T-helper 1 cell treated with Interleukin-12 subunit alpha and Interleukin-12 subunit beta and Interleukin-4 antibody, amounts not matched to agents 30 ng/mL and 1 ng/mL, for 36 hours (primary cell): ENCODE measurements at regions not wholly inside any gene's neighbourhood (a gene's known extent, or its start where the extent isn't known, plus 50 kb on each side); places are given as distances from the start of the nearest gene placed in this dataset.
"Not testable (repeated sequence)": the region's sequence is repeated elsewhere in the genome, so short reads cannot be mapped to it uniquely, and the experiment has no call there.

ENCODE experiments used
- intact Hi-C: fragments of 100-400 bp; cut with micrococcal nuclease; formaldehyde crosslinking; loops from one replicate; pipeline ENCODE4 v1.15.1; 2024

DNA sequence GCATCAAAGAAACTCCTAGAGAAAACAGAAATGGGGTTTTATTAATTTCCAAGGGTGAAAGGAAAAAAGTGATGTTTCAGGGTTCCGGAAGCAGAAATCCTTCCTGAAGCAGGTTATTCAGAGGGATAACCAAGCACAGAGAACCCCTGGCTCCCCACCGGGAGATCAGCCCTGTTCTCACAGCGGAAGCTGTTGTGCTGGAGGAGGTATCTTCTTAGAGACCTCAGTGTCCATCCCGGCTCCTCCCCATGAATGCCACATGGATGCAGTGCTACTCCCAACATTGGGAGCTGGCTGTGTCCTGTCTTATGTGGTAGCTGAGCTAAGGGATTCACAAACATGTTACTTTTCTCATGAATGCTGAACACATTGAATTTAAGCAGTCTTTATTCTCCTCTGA lies 80.9 kb upstream of the IRX2 start:
- intact Hi-C loops = no loop called here

GRCh38 chr5:2829239-2829638 lies 77.8 kb upstream of the IRX2 start:
- intact Hi-C loops = no loop called here

DNA sequence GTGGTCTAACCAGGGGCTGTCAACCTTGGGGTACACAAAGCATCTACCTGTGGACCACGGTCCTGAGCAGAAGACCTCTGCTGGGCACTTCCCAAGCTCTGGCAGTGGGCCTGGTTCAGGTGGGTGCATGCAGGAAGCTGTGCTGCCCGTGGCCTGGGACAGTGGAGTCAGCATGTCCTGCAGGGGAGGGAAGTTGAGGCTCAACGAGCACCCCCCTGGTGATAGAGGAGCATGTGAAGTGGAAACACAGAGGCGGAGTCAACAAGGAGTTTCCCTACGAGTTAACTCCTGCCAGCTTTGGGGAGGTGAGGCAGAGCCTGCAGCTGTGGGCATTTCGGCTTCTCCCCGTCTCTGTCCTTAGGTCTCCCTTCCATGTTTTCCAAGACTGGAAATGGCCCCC lies 67.5 kb upstream of the IRX2 start:
- intact Hi-C loops = no loop called here

GRCh38 chr5:2817031-2817603 lies 65.6 kb upstream of the IRX2 start:
- intact Hi-C loops = no loop called here

- intact Hi-C loops = no loop called here
Observed at GRCh38 chr5:2813678-2814077, 62.2 kb upstream of the IRX2 start.

- intact Hi-C loops = no loop called here
Observed at GRCh38 chr5:2810644-2811043, 59.2 kb upstream of the IRX2 start.

DNA sequence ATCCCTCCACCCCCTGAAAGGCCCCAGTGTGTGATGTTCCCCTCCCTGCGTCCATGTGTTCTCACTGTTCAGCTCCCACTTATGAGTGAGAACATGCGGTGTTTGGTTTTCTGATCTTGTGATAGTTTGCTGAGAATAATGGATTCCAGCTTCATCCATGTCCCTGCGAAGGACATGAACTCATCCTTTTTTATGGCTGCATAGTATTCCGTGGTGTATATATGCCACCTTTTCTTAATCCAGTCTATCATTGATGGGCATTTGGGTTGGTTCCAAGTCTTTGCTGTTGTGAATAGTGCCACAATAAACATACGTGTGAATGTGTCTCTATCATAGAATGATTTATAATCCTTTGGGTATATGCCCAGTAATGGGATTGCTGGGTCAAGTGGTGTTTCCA lies 55.8 kb upstream of the IRX2 start:
- intact Hi-C loops = not testable (repeated sequence)

DNA sequence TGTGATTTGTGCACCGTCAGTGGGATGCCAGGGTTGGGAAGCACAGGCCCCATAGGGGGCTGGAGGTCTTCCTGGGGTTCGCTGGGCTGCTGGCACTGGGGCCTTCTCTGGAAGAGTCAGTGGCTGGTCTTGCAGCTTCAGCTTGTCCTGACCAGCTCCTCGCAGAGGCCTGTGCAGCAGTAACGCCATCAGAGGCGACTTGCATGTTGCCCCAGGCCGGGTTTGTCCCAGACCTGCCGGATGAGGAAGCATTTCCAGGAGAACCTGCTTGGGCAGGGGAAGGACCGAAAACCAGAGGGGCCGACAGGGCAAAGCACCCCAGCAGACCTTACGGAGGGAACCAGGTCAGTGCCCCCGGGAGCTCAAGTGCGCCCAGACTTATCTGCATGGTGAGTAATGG lies 54.7 kb upstream of the IRX2 start:
- intact Hi-C loops = no loop called here

DNA sequence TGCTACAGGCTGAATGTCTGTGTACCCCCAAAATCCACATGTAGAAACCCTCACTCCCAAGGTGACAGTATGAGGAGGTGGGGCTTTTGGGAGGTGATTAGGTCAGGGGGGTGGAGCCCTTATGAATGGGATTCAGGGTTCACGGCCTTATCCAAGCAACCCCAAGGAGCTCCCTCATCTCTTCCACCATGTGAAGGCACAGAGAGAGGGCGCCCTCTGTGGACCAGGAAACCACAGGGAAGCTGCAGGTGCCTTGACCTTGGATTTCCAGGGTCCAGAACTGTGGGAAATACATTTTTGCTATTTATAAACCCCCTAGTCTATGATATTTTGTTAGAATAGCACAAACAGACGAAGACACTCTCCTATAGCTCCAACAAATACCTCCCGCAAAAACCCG lies 53.6 kb upstream of the IRX2 start:
- intact Hi-C loops = no loop called here

DNA sequence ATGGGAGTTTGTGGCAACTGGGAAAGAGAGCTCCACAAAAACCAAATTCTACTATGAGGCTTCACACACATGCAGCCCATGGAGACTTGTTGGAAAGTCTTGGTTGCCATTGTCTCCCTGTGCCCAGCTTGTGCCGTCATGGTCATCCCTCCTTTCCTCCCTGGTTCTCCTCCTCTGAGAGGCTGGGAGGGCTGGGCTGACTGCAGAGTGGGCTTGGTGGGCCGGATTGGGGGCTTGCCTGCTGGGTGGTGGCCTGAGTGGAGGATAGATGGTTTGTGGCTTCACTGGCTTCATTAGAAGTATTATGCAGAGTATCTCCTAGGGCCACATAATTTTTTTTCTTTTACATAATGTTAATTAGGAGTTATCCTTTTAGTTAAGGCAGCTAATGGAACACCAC lies 52.3 kb upstream of the IRX2 start:
- intact Hi-C loops = no loop called here

GRCh38 chr5:2802693-2803365 lies 51.4 kb upstream of the IRX2 start:
- intact Hi-C loops = no loop called here

GRCh38 chr5:2801577-2802525 lies 50.4 kb upstream of the IRX2 start:
- intact Hi-C loops = no loop called here
